Fibroblast of lung (primary cell): ENCODE measurements at regions not wholly inside any gene's neighbourhood (a gene's known extent, or its start where the extent isn't known, plus 50 kb on each side); places are given as distances from the start of the nearest gene placed in this dataset.

Experiments used
- DNase-seq, 2 donors: peaks; one replicate each; pipeline versions ENCODE4 v3.0.0 to v3.0.0-alpha.2; 2010; ENCODE audit warnings: low read depth in 2 of 2
- H2AFZ ChIP-seq: 2 replicates; pipeline ENCODE4 v1.5.1; 2012; ENCODE audit warnings: low read length, control low read depth, inconsistent platforms
- H3K27ac ChIP-seq: 2 replicates; pipeline ENCODE4 v1.5.1; 2011; ENCODE audit warnings: low read length, control low read depth; ENCODE audit not compliant: insufficient read depth
- H3K27me3 ChIP-seq: 2 replicates; pipeline ENCODE4 v1.5.1; 2011; ENCODE audit warnings: mild to moderate bottlenecking, low read length; ENCODE audit not compliant: control insufficient read depth, insufficient read depth
- H3K36me3 ChIP-seq: 2 replicates; pipeline ENCODE4 v1.5.1; 2011; ENCODE audit warnings: low read length; ENCODE audit not compliant: control insufficient read depth, insufficient read depth
- H3K4me1 ChIP-seq: 2 replicates; pipeline ENCODE4 v1.5.1; 2011; ENCODE audit warnings: low read length; ENCODE audit not compliant: control insufficient read depth, insufficient read depth; ENCODE audit errors: extremely low read depth
- H3K4me2 ChIP-seq: 2 replicates; pipeline ENCODE4 v1.5.1; 2011; ENCODE audit warnings: low read length, control low read depth; ENCODE audit not compliant: insufficient read depth; ENCODE audit errors: extremely low read depth
- H3K4me3 ChIP-seq, 4 experiments: fragments of 200-600 bp in 1 of 4; sonication (generic) in 1 of 4; replicated peaks in 1 of 4; 2 replicates each; pipeline ENCODE4 v1.5.1; 2011 to 2016; ENCODE audit warnings: low read length in 4 of 4, low read depth in 3 of 4, mild to moderate bottlenecking in 3 of 4, control low read depth in 2 of 4, inconsistent platforms in 1 of 4, mixed read lengths in 1 of 4; ENCODE audit not compliant: insufficient read depth in 1 of 4; ENCODE audit errors: control extremely low read depth in 1 of 4
- H3K79me2 ChIP-seq: 2 replicates; pipeline ENCODE4 v1.5.1; 2012; ENCODE audit warnings: mild to moderate bottlenecking, low read length, inconsistent platforms; ENCODE audit not compliant: control insufficient read depth, insufficient read depth
- H3K9ac ChIP-seq: 2 replicates; pipeline ENCODE4 v1.5.1; 2011; ENCODE audit warnings: mild to moderate bottlenecking, low read length, control low read depth; ENCODE audit not compliant: insufficient read depth
- H3K9me3 ChIP-seq: 2 replicates; pipeline ENCODE4 v1.5.1; 2012; ENCODE audit warnings: low read depth, low read length; ENCODE audit not compliant: control insufficient read depth, insufficient read depth
- H4K20me1 ChIP-seq: 2 replicates; pipeline ENCODE4 v1.5.1; 2011; ENCODE audit warnings: low read length; ENCODE audit not compliant: control insufficient read depth, insufficient read depth; ENCODE audit errors: extremely low read depth
- CTCF ChIP-seq, 2 donors: IDR thresholded peaks in 1 of 2; conservative IDR thresholded peaks in 1 of 2; 1 replicate in 1 of 2; 2 replicates in 1 of 2; pipeline ENCODE4 v1.5.1; 2011 to 2012; ENCODE audit warnings: low read length in 2 of 2, control low read depth in 1 of 2, inconsistent platforms in 1 of 2, low read depth in 1 of 2, mild to moderate bottlenecking in 1 of 2
- EZH2 ChIP-seq: IDR thresholded peaks from 2 replicates; pipeline ENCODE4 v1.5.1; 2012; ENCODE audit warnings: low read length, control low read depth, mild to moderate bottlenecking; ENCODE audit errors: missing control alignments

- H3K79me2 ChIP-seq: no peaks in the 10 kb centered on the region
- no peaks in the 10 kb centered on the region for H4K20me1 ChIP-seq
- H3K4me3 ChIP-seq: no peak overlapping the region
- H3K4me1 ChIP-seq: no peaks in the 10 kb centered on the region
- peak in 1 of 2 donors; percentile 17 for DNase-seq
- TF ChIP-seq CTCF (conservative IDR thresholded peaks at IDR 0.05 in 1 of 2, IDR thresholded peaks at IDR 0.05 in 1 of 2; ENCODE audit: low read depth in 1 of 2, low read length in 2 of 2) (no peak), EZH2 (no peak)
- H3K9me3 ChIP-seq: no peaks in the 10 kb centered on the region
- H2AFZ ChIP-seq: no peak overlapping the region
- no peak overlapping the region for H3K27ac ChIP-seq
- H3K36me3 ChIP-seq: no peaks in the 10 kb centered on the region
- H3K9ac ChIP-seq: no peak overlapping the region
- H3K27me3 ChIP-seq: no peaks in the 10 kb centered on the region
- H3K4me2 ChIP-seq: no peak overlapping the region
Measured at GRCh38 chr2:57696016-57696415, 350.6 kb upstream of the VRK2 start.

GRCh38 chr2:57698392-57698791 is 348.2 kb upstream of the VRK2 start:
- Histone ChIP-seq H3K9ac (no peak overlapping the region), H4K20me1 (no peaks in the 10 kb centered on the region), H2AFZ (no peak overlapping the region), H3K4me2 (no peak overlapping the region), H3K79me2 (no peaks in the 10 kb centered on the region), H3K4me1 (no peaks in the 10 kb centered on the region), H3K27me3 (no peaks in the 10 kb centered on the region), H3K4me3 (no peak overlapping the region), H3K27ac (no peak overlapping the region), H3K9me3 (no peaks in the 10 kb centered on the region), H3K36me3 (no peaks in the 10 kb centered on the region)
- TF ChIP-seq EZH2 (no peak), CTCF (conservative IDR thresholded peaks at IDR 0.05 in 1 of 2, IDR thresholded peaks at IDR 0.05 in 1 of 2; ENCODE audit: low read depth in 1 of 2, low read length in 2 of 2) (no peak)
- no peak for DNase-seq

DNA sequence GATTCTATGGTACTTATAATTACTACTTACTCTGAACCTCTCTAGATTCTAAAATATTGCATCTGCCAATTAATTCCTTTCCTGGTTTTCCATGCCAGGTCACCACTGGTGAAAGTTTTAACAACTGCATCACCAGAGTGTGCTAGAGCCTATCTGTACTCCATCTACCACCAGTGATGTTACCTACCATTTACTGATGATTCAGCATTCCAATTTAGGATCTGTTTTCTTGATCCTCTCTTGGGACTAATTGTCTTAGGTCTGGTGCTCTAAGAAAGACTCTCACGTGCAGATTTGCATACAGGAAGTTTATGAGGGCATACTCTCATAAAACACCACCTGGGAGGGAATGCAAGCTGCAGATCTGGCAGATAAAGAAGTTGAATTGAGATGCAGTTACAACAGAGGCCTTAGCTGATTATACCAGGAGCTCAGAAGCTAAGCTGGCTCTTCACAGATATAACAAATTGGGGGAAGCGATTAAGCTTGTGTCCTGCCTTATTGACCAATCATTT is 347.6 kb upstream of the VRK2 start:
- Histone ChIP-seq H3K27ac (no peak overlapping the region), H3K4me1 (no peaks in the 10 kb centered on the region), H3K4me3 (no peak overlapping the region), H3K9me3 (no peaks in the 10 kb centered on the region), H2AFZ (no peak overlapping the region), H4K20me1 (no peaks in the 10 kb centered on the region), H3K36me3 (no peaks in the 10 kb centered on the region), H3K9ac (no peak overlapping the region), H3K27me3 (no peaks in the 10 kb centered on the region), H3K4me2 (no peak overlapping the region), H3K79me2 (no peaks in the 10 kb centered on the region)
- no peak for TF ChIP-seq EZH2
- TF ChIP-seq CTCF (conservative IDR thresholded peaks at IDR 0.05 in 1 of 2, IDR thresholded peaks at IDR 0.05 in 1 of 2; ENCODE audit: low read depth in 1 of 2, low read length in 2 of 2): no peak
- no peak for DNase-seq
